ENCODE measurements at regions not wholly inside any gene's neighbourhood (a gene's known extent, or its start where the extent isn't known, plus 50 kb on each side); places are given as distances from the start of the nearest gene placed in this dataset.

- Histone ChIP-seq H3K9me3 (ENCODE audit: low read length) (peaks cover 30% of the 10 kb centered on the region), H3K9me2 (ENCODE audit: insufficient read depth, low read length) (no peaks in the 10 kb centered on the region), H3K4me3 (ENCODE audit: low read depth, low read length, poor library complexity, severe bottlenecking) (no peak overlapping the region), H2AFZ (ENCODE audit: low read length) (no peak overlapping the region), H3K36me3 (ENCODE audit: insufficient read depth, low read length) (no peaks in the 10 kb centered on the region), H3K4me1 (ENCODE audit: insufficient read depth, low read length, poor library complexity, severe bottlenecking) (no peaks in the 10 kb centered on the region), H3K27ac (ENCODE audit: low read depth, low read length, poor library complexity, severe bottlenecking) (no peak overlapping the region), H3K79me2 (ENCODE audit: insufficient read depth, low read depth, low read length) (no peaks in the 10 kb centered on the region), H4K20me1 (ENCODE audit: insufficient read depth, low read length) (no peaks in the 10 kb centered on the region), H3K4me2 (ENCODE audit: low read length) (no peak overlapping the region)
- CTCF ChIA-PET (ENCODE audit: unreplicated experiment): no interaction called here
- no peak for TF ChIP-seq CTCF (conservative IDR thresholded peaks at IDR 0.05; ENCODE audit: low read length)
- no TSS peak for BruUV-seq (replicated peaks)
- intact Hi-C loops (cut with micrococcal nuclease; ENCODE audit: unreplicated experiment): no loop called here
- no peak for DNase-seq (ENCODE audit: low spot score)
- POLR2A ChIA-PET: interaction anchor here (0.9 to 2.2 kb wide), 3 partner anchors 11 to 57 kb away, joined by 3 to 10 read pairs (median 3); no protein-coding TSS in a partner anchor
These were observed 226.4 kb downstream of the COG6 start for GRCh38 chr13:39881887-39882286.

DNA sequence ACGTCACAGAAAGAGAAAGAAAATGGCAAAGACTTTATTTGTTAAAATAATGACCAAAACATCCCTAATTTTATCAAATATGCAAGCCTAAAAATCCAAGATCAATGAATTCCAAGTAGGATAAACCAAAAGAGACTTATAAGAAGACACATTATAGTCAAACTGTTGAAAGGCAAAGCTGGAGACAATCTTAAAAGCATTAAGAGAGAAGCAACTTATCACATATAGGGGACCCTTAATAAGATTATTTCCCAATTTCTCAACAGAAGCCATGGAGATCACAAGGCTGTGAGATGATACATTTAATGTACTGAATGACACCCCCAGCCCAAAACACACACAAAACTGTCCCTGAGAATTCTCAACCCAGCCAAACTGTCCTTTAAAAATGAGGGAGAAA is 228.7 kb downstream of the COG6 start:
- ChIA-PET POLR2A (interaction anchor here (0.5 to 1.1 kb wide), 6 partner anchors 13 to 431 kb away, joined by 3 to 5 read pairs (median 3); no protein-coding TSS in a partner anchor), CTCF (ENCODE audit: unreplicated experiment) (no interaction called here)
- Histone ChIP-seq H3K4me3 (ENCODE audit: low read depth, low read length, poor library complexity, severe bottlenecking) (no peak overlapping the region), H3K79me2 (ENCODE audit: insufficient read depth, low read depth, low read length) (no peaks in the 10 kb centered on the region), H3K9me3 (ENCODE audit: low read length) (peaks cover 30% of the 10 kb centered on the region), H2AFZ (ENCODE audit: low read length) (no peak overlapping the region), H3K9me2 (ENCODE audit: insufficient read depth, low read length) (no peaks in the 10 kb centered on the region), H3K4me1 (ENCODE audit: insufficient read depth, low read length, poor library complexity, severe bottlenecking) (no peaks in the 10 kb centered on the region), H4K20me1 (ENCODE audit: insufficient read depth, low read length) (no peaks in the 10 kb centered on the region), H3K27ac (ENCODE audit: low read depth, low read length, poor library complexity, severe bottlenecking) (no peak overlapping the region), H3K36me3 (ENCODE audit: insufficient read depth, low read length) (no peaks in the 10 kb centered on the region), H3K4me2 (ENCODE audit: low read length) (no peak overlapping the region)
- intact Hi-C loops (cut with micrococcal nuclease; ENCODE audit: unreplicated experiment): no loop called here
- no peak for DNase-seq (ENCODE audit: low spot score)
- TF ChIP-seq EZH2phosphoT487 (IDR thresholded peaks at IDR 0.05; ENCODE audit: borderline replicate concordance, low read depth, low read length): no peak
- BruUV-seq (replicated peaks): no TSS peak

DNA sequence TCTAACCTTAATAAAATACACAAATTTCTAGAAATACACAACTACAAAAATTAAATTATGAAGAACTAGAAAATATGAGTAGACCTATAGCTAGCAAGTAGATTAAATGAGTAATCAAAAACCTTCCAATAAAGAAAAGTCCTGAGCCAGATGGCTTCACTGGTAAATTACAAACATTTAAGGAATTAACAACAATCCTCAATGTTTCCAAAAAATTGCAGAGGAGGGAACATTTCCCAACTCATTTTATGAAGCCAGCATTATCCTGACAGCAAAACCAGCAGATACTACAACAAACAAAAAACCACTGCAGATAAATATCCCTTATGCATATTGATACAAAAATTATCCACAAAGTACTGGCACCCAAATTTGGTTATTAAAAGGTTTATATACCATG is 230.9 kb downstream of the COG6 start:
- Histone ChIP-seq H3K79me2 (ENCODE audit: insufficient read depth, low read depth, low read length) (no peaks in the 10 kb centered on the region), H3K4me1 (ENCODE audit: insufficient read depth, low read length, poor library complexity, severe bottlenecking) (no peaks in the 10 kb centered on the region), H3K4me3 (ENCODE audit: low read depth, low read length, poor library complexity, severe bottlenecking) (no peak overlapping the region), H3K4me2 (ENCODE audit: low read length) (no peak overlapping the region), H3K27ac (ENCODE audit: low read depth, low read length, poor library complexity, severe bottlenecking) (no peak overlapping the region), H4K20me1 (ENCODE audit: insufficient read depth, low read length) (no peaks in the 10 kb centered on the region), H2AFZ (ENCODE audit: low read length) (no peak overlapping the region), H3K9me3 (ENCODE audit: low read length) (peaks cover 30% of the 10 kb centered on the region), H3K36me3 (ENCODE audit: insufficient read depth, low read length) (no peaks in the 10 kb centered on the region), H3K9me2 (ENCODE audit: insufficient read depth, low read length) (no peaks in the 10 kb centered on the region)
- BruUV-seq (replicated peaks): no TSS peak
- CTCF ChIA-PET (ENCODE audit: unreplicated experiment): no interaction called here
- POLR2A ChIA-PET: interaction anchor here (1.1 kb wide), 1 partner anchor 18 kb away, joined by 6 read pairs; no protein-coding TSS in a partner anchor
- no peak for DNase-seq (ENCODE audit: low spot score)
- intact Hi-C loops (cut with micrococcal nuclease; ENCODE audit: unreplicated experiment): no loop called here
- no peak for TF ChIP-seq CTCF (conservative IDR thresholded peaks at IDR 0.05; ENCODE audit: low read length)
- TF ChIP-seq EZH2phosphoT487 (IDR thresholded peaks at IDR 0.05; ENCODE audit: borderline replicate concordance, low read depth, low read length): no peak
